GM12873 (cell line): ENCODE measurements at regions not wholly inside any gene's neighbourhood (a gene's known extent, or its start where the extent isn't known, plus 50 kb on each side); places are given as distances from the start of the nearest gene placed in this dataset.

Source experiments
- TF ChIP-seq, protein P1 (sequence below): IDR thresholded peaks from 2 replicates; pipeline ENCODE4 v1.5.1; 2012; ENCODE audit warnings: low read depth, mild to moderate bottlenecking, moderate library complexity, low read length, control low read depth; ENCODE audit not compliant: insufficient read depth; ENCODE audit errors: missing control alignments

DNA sequence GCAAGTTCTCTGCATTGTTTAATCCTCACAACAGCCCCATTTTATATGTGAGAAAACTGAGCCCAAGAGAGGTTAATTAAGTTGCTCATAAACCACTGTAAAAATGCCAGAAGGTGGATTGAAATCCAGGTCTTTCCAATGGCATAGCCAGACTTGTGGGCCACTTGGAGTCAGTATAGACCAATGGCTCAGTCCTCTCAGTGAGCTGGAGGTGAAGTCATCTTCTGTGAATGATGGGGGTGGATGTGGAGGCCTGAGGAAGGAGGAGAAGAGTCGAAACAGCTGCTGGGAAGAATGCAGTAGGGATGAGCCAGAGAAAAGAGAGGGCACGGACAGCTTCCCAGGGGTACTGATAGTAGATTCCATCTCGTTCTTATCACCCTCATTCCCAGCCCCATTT lies 213.4 kb downstream of the SOX9 start:
- TF ChIP-seq, protein P1, sequence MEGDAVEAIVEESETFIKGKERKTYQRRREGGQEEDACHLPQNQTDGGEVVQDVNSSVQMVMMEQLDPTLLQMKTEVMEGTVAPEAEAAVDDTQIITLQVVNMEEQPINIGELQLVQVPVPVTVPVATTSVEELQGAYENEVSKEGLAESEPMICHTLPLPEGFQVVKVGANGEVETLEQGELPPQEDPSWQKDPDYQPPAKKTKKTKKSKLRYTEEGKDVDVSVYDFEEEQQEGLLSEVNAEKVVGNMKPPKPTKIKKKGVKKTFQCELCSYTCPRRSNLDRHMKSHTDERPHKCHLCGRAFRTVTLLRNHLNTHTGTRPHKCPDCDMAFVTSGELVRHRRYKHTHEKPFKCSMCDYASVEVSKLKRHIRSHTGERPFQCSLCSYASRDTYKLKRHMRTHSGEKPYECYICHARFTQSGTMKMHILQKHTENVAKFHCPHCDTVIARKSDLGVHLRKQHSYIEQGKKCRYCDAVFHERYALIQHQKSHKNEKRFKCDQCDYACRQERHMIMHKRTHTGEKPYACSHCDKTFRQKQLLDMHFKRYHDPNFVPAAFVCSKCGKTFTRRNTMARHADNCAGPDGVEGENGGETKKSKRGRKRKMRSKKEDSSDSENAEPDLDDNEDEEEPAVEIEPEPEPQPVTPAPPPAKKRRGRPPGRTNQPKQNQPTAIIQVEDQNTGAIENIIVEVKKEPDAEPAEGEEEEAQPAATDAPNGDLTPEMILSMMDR, result no peak

DNA sequence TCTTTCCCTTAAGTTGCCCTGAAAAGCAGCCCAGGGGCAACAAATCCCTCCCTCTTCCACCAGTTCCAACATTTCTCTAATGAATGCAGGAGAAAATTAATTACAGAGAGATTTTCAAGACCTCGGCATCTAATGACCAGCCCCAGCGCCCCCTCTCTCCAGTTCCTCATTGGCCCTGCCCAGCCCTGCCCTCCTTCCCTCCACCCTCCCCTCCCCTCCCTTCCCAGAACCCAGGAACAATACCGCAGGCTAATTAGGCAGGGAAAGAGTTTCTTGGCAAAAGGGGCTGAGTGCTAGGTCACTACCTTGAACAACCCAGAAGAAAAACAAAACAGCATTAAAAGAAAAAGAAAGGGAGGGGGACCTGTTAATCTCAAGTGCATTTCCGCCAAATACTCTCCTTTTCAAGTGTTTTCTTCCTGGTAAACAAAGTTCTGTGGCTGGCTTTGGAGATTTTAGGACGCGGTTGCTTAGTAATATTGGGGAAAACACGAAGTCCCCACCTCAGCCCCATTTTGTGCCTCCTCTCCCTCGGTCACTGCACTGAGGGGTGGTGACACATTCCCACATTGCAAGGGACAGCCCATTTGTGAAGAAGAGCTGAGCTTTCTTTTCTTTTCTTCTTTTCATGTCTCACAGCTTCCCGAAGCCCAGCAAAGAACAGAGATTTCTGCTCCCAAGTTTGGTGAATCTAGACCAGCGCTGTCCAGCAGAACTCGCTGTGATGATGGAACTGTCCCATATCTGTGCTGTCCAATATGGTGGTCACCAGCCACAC lies 215.4 kb downstream of the SOX9 start:
- TF ChIP-seq, protein P1, result no peak

DNA sequence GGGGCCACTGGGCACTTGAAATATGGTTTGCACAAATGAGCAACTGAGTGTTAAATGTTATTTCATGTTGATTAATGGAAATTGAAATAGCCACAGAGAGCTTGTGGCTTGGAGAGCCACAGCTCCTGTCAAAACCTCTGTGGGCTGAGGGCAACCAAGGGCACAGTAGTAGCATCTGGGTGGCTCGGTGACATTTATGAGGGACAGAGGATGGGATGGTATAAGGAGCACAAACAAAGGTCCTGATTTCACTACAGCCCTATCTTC lies 215.9 kb downstream of the SOX9 start:
- TF ChIP-seq, protein P1, result no peak

DNA sequence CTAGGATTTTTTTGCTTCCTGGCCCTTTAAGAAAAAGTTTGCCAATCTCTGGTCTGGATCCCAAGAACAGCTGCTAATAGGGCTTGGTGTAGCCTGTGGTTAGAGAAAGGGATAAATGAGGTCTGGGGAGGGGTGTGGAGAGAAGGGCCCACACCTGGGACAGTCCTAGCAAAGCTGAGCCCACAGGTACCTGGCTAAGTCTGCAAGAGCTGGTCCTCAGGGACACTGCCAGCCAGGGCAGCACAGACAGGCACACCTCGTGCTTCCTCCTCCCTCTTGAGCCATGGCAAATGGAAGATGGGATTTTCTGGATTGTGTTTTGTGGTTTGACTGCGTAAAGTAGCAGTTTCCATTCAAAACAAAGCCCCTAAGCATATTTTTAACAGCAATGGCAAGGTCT lies 217.5 kb downstream of the SOX9 start:
- TF ChIP-seq, protein P1, result no peak

DNA sequence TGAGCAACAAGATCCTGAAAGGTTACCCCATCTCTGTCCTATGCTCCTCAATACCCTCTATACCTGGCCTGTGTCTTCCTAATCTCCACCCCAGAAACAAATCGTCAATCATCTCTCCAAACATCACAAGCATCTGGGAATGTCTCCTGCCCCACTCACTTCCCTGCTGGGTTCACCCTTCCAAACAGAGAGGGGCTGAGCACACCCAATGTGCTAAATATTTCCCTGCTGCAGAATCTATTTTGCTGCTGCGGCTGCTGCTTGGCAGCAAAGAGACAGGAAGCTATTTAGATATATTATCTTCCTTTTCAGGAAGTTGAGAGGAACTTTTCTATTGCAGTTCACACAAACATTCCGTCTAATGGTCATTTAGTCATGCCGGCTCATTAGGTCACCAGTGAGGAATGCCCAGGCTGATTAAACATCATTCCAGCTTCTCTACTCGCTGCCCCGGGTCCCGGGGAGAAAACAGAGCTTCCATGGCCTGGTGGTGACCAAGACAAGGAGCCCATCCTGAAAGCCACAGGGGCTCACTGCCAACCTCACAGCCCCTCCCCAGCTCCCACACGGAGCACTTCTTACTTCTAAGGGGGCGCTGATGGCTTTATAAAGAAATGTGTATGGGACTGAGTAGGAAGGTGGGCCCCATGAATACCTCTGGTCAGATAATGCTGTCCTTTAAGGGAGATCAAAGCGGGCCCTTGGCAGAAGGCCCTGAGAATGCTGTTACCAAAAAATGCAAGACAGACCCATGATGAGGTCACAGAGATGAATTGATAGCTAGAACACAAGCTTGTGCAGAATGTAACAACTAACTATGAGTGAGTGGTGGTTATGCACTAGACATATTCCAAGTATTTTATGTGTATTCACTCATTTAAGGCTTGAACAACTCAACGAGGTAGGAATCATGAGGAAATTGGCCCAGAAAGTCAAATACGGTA lies 218.3 kb downstream of the SOX9 start:
- TF ChIP-seq, protein P1, result no peak

DNA sequence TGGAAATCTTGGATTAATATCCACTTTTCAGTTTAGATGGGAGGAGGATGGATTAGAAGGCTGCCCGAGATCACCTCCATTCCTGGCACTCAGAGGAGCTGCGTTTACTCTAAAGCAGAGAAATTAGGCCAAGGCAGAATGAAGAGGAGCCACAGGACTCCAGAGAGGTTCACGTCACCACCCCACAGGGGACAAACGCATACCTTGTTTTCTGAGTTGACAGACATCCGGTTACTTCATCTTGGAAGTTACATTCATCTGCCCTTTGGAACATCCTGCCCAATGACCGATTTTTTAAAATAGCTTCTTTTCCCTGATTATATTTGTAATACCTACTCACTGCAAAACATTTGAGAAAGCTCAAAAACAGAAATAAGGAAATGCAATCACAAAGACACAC lies 220.0 kb downstream of the SOX9 start:
- TF ChIP-seq, protein P1, result no peak

DNA sequence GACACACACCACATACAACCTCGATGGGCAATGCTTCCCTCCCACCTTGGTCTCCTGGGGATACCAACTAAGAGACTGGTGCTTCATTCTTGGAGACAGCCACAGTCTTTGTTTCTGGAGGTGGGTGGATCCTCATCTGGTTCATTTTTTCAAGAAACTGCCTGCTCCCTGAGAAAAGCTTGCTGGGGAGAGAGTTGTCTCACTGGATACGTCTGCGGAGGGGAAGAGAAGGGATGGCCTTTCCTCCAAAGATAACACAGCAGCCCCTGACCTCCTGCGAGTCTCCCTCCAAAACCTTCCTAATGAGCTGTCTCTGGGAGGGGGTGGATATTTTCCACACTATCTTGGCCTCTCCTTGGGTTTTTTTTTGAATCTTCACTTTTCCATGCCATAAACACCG lies 221.2 kb downstream of the SOX9 start:
- TF ChIP-seq, protein P1, result no peak
